ENCODE measurements at regions not wholly inside any gene's neighbourhood (a gene's known extent, or its start where the extent isn't known, plus 50 kb on each side); places are given as distances from the start of the nearest gene placed in this dataset.
"Not testable (repeated sequence)": the region's sequence is repeated elsewhere in the genome, so short reads cannot be mapped to it uniquely, and the experiment has no call there.

- DNase-seq, result no peak
- Mint-ChIP-seq H3K4me3 (no peak overlapping the region), H3K4me1 (ENCODE audit: low read depth) (no peaks in the 10 kb centered on the region), H3K27ac (no peak overlapping the region), H3K36me3 (ENCODE audit: low read depth) (no peaks in the 10 kb centered on the region), H3K9me3 (peaks cover 4% of the 10 kb centered on the region), H3K27me3 (no peaks in the 10 kb centered on the region)
- CTCF ChIA-PET, result no interaction called here
- TF ChIP-seq CTCF (IDR thresholded peaks at IDR 0.05), result no peak
- POLR2A ChIA-PET, result no interaction called here
- intact Hi-C loops (cut with micrococcal nuclease), result no loop called here
- ATAC-seq, result no peak
Measured at GRCh38 chr9:102459828-102460227, 535.3 kb upstream of the CYLC2 start.

- Mint-ChIP-seq H3K4me1 (ENCODE audit: low read depth) (no peaks in the 10 kb centered on the region), H3K4me3 (no peak overlapping the region), H3K36me3 (ENCODE audit: low read depth) (no peaks in the 10 kb centered on the region), H3K9me3 (peaks cover 8% of the 10 kb centered on the region), H3K27ac (no peak overlapping the region), H3K27me3 (no peaks in the 10 kb centered on the region)
- ATAC-seq (no peak), DNase-seq (no peak)
- POLR2A ChIA-PET, result no interaction called here
- intact Hi-C loops (cut with micrococcal nuclease), result no loop called here
- CTCF ChIA-PET, result no interaction called here
- TF ChIP-seq CTCF (IDR thresholded peaks at IDR 0.05), result no peak
Measured at GRCh38 chr9:102456562-102456961, 538.6 kb upstream of the CYLC2 start.

- ChIA-PET CTCF (no interaction called here), POLR2A (no interaction called here)
- Mint-ChIP-seq H3K9me3 (peaks cover 2% of the 10 kb centered on the region), H3K27ac (no peak overlapping the region), H3K36me3 (ENCODE audit: low read depth) (no peaks in the 10 kb centered on the region), H3K27me3 (no peaks in the 10 kb centered on the region), H3K4me1 (ENCODE audit: low read depth) (no peaks in the 10 kb centered on the region), H3K4me3 (no peak overlapping the region)
- DNase-seq (no peak), ATAC-seq (no peak)
- intact Hi-C loops (cut with micrococcal nuclease), result no loop called here
- no peak for TF ChIP-seq CTCF (IDR thresholded peaks at IDR 0.05)
Measured at GRCh38 chr9:102445906-102446305, 549.2 kb upstream of the CYLC2 start.

GRCh38 chr9:102445181-102445747 is 549.9 kb upstream of the CYLC2 start:
- POLR2A ChIA-PET, result no interaction called here
- H3K4me3 Mint-ChIP-seq, result no peak overlapping the region
- H3K27me3 Mint-ChIP-seq, result no peaks in the 10 kb centered on the region
- no peak for ATAC-seq
- TF ChIP-seq CTCF (IDR thresholded peaks at IDR 0.05), result no peak
- CTCF ChIA-PET, result no interaction called here
- intact Hi-C loops (cut with micrococcal nuclease), result no loop called here
- H3K9me3 Mint-ChIP-seq, result peaks cover 2% of the 10 kb centered on the region
- H3K4me1 Mint-ChIP-seq (ENCODE audit: low read depth), result no peaks in the 10 kb centered on the region
- no peaks in the 10 kb centered on the region for H3K36me3 Mint-ChIP-seq (ENCODE audit: low read depth)
- DNase-seq, result no peak
- no peak overlapping the region for H3K27ac Mint-ChIP-seq

GRCh38 chr9:102439583-102439982 is 555.5 kb upstream of the CYLC2 start:
- ChIA-PET CTCF (no interaction called here), POLR2A (no interaction called here)
- H3K4me3 Mint-ChIP-seq, result no peak overlapping the region
- intact Hi-C loops (cut with micrococcal nuclease), result no loop called here
- no peak for ATAC-seq
- H3K36me3 Mint-ChIP-seq (ENCODE audit: low read depth), result no peaks in the 10 kb centered on the region
- no peak overlapping the region for H3K27ac Mint-ChIP-seq
- peaks cover 3% of the 10 kb centered on the region for H3K9me3 Mint-ChIP-seq
- H3K27me3 Mint-ChIP-seq, result no peaks in the 10 kb centered on the region
- no peaks in the 10 kb centered on the region for H3K4me1 Mint-ChIP-seq (ENCODE audit: low read depth)
- no peak for TF ChIP-seq CTCF (IDR thresholded peaks at IDR 0.05)
- DNase-seq, result no peak

GRCh38 chr9:102436599-102436998 is 558.5 kb upstream of the CYLC2 start:
- ATAC-seq, H3K27ac Mint-ChIP-seq, POLR2A ChIA-PET: not testable (repeated sequence)

More at GRCh38 chr9:102436599-102436998, 558.5 kb upstream of the CYLC2 start:
- DNase-seq; H3K27me3 Mint-ChIP-seq; intact Hi-C loops (cut with micrococcal nuclease); CTCF ChIA-PET; H3K36me3 Mint-ChIP-seq (ENCODE audit: low read depth); H3K4me1 Mint-ChIP-seq (ENCODE audit: low read depth); H3K4me3 Mint-ChIP-seq; H3K9me3 Mint-ChIP-seq: not testable (repeated sequence)

All from activated CD8-positive, alpha-beta T cell treated with anti-CD3 and anti-CD28 coated beads for 36 hours (primary cell).